Activated CD8-positive, alpha-beta memory T cell treated with anti-CD3 and anti-CD28 coated beads for 36 hours (primary cell): ENCODE measurements at regions not wholly inside any gene's neighbourhood (a gene's known extent, or its start where the extent isn't known, plus 50 kb on each side); places are given as distances from the start of the nearest gene placed in this dataset.

Experiments used
- CTCF ChIA-PET: fragments of 350-600 bp; sonication (Branson Sonifier 250); formaldehyde crosslinking; loops from one replicate; lab custom pipeline; 2021; ENCODE audit warnings: antibody characterized with exemption; lab: Charles Lee
- POLR2A ChIA-PET: fragments of 350-600 bp; sonication (Branson Sonifier 250); formaldehyde crosslinking; loops from one replicate; lab custom pipeline; 2021; ENCODE audit warnings: antibody characterized with exemption; lab: Charles Lee

GRCh38 chr4:60189286-60189685 lies 1010.8 kb upstream of the ADGRL3 start:
- POLR2A ChIA-PET, result no interaction called here

DNA sequence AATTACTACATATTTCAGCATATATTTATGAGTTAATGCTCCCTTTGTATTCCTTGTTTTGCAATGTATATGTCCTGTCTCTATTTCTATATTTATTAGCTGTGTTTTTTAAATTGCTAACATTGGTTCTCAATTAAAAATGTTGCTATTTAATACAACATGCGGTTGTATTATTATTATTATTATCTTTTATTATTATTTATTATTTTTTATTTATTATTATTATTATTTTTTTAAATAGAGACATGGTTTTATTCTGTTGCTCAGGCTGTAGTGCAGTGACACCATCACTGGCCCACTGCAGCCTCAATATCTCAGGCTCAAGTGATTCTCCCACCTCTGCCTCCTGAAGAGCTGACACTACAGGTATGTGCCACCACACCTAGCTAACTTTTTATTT lies 1005.9 kb upstream of the ADGRL3 start:
- ChIA-PET CTCF (no interaction called here), POLR2A (no interaction called here)

More at GRCh38 chr4:60189286-60189685, 1010.8 kb upstream of the ADGRL3 start:
- CTCF ChIA-PET, result no interaction called here

DNA sequence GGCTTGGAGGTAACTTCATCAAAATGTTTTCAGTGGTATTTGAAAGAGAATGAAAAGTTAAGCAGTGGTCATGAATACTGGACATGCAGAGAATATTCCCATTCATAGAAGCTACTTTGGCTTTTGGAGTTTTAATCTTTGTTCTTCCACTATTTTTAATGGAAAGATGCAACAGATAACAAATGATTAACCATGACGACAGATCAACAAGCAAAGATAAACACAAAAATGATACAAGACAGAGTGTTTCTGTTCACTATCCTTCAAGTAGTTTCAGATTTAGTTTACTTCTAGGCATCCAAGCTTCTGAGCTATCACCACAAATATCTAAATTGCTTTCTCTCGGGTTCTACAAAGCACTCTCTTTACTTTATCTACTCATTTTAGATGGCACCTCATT lies 1004.9 kb upstream of the ADGRL3 start:
- ChIA-PET POLR2A (no interaction called here), CTCF (no interaction called here)

GRCh38 chr4:60201052-60201673 lies 999.0 kb upstream of the ADGRL3 start:
- CTCF ChIA-PET, result no interaction called here
- POLR2A ChIA-PET, result no interaction called here

DNA sequence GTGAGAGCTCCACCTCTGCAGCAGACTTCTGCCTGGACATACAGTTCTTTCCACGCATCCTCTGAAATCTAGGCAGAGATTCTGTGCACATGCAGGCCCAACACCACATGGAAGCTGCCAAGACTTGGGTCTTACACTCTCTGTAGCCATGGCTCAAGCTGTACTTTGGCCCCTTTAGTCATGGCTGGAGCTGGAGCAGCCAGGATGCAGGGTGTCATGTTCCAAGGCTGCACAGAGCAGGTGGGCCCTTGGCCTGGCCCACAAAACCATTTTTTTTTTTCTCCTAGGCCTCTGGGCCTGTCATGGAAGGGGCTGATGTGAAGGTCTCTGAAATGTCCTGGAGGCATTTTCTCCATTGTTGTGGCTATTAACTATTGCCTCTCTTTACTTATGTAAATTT lies 990.5 kb upstream of the ADGRL3 start:
- ChIA-PET POLR2A (no interaction called here), CTCF (no interaction called here)

DNA sequence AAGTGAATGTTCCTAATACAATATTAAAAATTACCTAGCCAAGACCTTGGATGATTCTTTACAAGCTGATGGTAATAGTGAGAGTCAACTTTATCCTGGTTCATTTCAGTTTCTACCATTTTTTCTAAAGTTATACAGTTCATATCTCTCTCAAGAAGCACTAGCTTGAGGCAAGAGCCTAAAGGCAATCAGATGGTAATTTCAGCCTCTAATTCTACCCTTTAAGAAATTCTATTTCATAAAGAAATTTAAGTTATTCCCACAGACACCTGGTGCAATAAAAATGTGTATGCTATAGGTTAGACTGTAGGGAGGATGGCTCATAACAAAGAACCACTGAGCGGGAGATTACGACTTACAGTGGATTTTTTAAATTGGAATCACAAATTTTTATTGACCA lies 984.2 kb upstream of the ADGRL3 start:
- ChIA-PET POLR2A (no interaction called here), CTCF (no interaction called here)

- CTCF ChIA-PET, result no interaction called here
Observed at GRCh38 chr4:60216752-60217151, 983.4 kb upstream of the ADGRL3 start.

GRCh38 chr4:60221866-60222265 lies 978.3 kb upstream of the ADGRL3 start:
- ChIA-PET POLR2A (no interaction called here), CTCF (no interaction called here)

More at GRCh38 chr4:60216752-60217151, 983.4 kb upstream of the ADGRL3 start:
- POLR2A ChIA-PET, result no interaction called here

- ChIA-PET POLR2A (no interaction called here), CTCF (no interaction called here)
Observed at GRCh38 chr4:60223208-60223923, 976.8 kb upstream of the ADGRL3 start.

- ChIA-PET POLR2A (no interaction called here), CTCF (no interaction called here)
Observed at GRCh38 chr4:60241866-60242265, 958.3 kb upstream of the ADGRL3 start.

DNA sequence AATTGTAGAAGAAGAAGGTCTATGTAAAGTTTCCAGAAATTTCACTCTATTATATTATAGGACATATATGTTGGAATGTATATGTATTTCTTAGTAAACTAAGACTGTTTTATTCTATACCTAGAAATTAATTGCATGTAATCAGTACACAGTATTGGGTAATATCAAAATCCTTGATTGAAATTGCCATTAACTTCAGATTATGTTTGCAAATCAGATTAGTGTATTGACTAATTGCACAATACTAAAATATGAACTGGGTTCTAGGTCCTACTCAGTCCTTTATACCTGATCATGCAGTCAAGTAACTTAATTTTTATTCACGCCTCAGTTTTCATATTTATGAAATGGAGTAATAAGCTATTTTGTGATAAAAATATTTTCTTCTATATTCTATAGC lies 950.3 kb upstream of the ADGRL3 start:
- CTCF ChIA-PET, result no interaction called here
- POLR2A ChIA-PET, result no interaction called here

GRCh38 chr4:60250657-60251056 lies 949.5 kb upstream of the ADGRL3 start:
- ChIA-PET POLR2A (no interaction called here), CTCF (no interaction called here)

GRCh38 chr4:60259781-60260180 lies 940.3 kb upstream of the ADGRL3 start:
- ChIA-PET POLR2A (no interaction called here), CTCF (no interaction called here)

DNA sequence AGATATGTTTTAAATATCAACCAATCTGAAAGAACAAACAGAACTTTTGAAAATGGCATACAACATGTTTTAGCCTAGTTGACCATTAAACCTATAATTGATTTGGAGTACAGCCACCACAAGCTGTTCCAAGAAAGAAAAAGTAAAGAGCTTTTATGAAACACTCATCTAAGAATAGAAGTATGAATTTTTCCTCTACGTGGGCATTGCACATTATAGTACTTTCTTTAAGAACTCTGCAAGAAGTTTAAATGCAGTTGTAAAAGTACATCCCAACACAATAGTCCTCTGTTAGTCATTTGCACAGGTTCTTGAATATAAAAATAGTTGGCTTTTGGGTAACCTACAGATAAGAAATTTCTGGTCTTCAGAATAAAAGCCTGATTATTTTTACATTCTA lies 933.6 kb upstream of the ADGRL3 start:
- ChIA-PET POLR2A (no interaction called here), CTCF (no interaction called here)

- POLR2A ChIA-PET, result no interaction called here
- CTCF ChIA-PET, result no interaction called here
Observed at GRCh38 chr4:60296386-60296785, 903.7 kb upstream of the ADGRL3 start.

- CTCF ChIA-PET, result no interaction called here
- POLR2A ChIA-PET, result no interaction called here
Observed at GRCh38 chr4:60313611-60314178, 886.4 kb upstream of the ADGRL3 start.

DNA sequence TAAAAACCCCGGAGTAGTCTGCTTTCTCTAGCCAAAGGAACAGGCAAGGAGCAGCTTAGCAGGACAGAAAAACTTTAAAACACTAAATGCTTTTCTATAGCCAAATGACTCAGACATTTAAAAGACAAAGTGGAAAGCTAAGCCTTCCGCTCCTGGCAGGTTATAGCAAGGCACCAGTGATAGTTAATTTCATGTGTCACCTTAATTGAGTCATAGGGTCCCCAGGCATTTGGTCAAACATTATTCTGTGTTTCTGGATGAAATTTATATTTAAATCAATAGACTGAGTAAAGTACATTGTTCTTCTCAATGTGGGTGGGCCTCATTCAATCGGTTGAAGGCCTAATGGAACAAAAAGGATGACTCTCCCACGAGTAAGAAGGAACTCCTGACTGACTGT lies 885.7 kb upstream of the ADGRL3 start:
- CTCF ChIA-PET, result no interaction called here
- POLR2A ChIA-PET, result no interaction called here

GRCh38 chr4:60315586-60315985 lies 884.5 kb upstream of the ADGRL3 start:
- ChIA-PET POLR2A (no interaction called here), CTCF (no interaction called here)

DNA sequence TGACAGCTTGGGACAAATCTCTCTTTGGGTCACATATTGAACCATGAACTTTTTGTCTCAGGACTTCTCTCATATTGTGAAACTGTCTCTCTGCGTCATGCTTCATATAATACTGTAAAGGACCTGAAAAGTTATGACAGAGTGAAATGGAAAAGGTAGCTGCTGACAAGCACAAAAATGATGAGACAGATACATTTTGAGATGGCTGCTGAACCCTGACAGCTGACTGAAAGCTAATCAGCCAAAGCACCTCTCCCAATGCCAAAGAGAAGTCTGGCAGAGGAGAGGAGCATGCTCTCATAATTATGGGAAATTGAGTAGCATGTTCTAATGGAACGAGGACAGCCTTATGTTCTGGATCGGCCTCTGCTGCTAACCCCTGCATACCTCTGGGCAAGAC lies 873.4 kb upstream of the ADGRL3 start:
- CTCF ChIA-PET, result no interaction called here
- POLR2A ChIA-PET, result no interaction called here

GRCh38 chr4:60327651-60328050 lies 872.5 kb upstream of the ADGRL3 start:
- ChIA-PET CTCF (no interaction called here), POLR2A (no interaction called here)

DNA sequence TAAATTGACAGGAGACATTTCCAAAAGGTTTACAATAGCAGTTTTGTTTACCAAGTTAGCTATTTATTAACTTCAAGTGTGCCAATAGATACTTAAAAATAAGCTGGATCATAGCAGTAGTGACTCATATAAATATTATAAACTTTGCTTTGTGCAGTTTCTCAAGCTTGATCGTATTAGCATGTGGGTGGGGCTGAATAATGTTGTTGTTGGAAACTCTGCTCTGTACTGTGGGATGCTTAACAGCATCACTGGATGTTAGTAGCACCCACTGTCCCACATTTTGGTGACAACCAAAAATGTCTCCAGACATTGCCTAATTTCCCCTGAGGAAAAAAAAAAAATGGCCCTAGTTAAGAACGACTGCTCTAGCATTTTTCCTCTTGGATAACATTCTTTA lies 855.2 kb upstream of the ADGRL3 start:
- ChIA-PET POLR2A (no interaction called here), CTCF (no interaction called here)
